Epidermal melanocyte (primary cell): ENCODE measurements at regions not wholly inside any gene's neighbourhood (a gene's known extent, or its start where the extent isn't known, plus 50 kb on each side); places are given as distances from the start of the nearest gene placed in this dataset.

ENCODE experiments used
- DNase-seq: peaks from one replicate; pipeline ENCODE4 v3.0.0; 2011; ENCODE audit warnings: low spot score; ENCODE audit not compliant: insufficient read length

DNA sequence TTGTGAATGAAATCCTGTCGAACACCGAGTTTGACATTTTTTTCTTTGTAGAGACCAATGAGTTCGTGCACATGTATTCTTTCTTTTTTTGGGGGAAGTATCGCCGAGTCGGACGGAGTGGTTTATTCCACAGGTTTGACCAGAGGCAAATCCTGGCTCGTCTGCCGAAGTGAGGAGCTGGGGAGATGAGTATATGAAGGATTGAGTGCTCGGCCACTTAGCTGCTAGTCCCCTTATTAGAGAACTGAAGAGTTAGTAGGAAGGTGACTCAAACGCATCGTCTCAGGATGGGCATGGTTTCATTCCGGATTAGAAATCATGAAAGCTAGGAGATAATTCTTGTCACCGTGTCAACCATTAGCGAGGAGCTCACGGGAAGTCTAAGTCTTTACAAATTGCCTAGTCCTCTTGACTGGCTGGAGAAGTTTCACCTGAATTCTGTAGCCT is 154.7 kb upstream of the GOLIM4 start:
- DNase-seq, result no peak

DNA sequence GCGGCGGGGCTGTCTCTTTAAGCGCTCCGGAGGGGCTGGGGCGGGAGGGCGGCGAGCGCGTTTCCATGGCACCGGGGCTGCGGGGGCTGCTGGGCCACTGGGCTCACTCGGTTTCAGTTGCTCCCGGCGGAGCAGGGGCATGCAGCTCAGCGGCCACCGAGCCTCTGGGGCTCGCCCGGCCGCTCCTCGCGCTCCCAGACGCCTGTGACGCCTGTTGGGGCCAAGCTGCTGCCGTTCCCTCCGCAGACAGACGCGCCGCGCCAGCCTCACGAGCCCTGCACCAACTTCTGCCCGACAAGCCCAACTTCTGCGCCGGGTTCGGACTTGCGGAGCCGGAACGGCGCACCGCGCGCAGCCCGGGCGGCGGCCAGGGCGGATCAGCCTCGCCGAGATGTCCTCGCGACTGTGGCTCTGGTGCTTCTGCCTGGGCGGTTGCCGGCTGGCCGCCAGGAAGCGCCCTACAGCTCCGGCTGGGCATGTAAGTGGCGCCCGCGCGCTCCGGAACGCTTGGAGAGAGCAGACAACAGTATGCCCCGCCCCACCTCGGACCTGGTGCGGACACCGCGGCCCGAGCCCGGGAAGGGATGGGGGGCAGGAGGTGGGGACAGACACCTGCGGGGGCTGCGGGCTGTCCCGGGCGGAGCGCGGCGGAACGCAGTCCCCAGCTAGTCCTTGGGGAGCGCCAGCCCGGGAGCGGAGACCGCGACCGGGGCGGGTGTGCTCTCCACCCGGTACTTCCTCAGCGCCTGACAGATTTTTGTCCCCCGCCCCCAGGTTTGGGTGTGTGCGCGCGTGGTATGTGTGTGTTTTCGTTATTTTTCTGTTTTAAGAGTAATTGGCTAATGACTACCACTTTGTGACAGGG is 154.1 kb upstream of the GOLIM4 start:
- peak; percentile 46 for DNase-seq

DNA sequence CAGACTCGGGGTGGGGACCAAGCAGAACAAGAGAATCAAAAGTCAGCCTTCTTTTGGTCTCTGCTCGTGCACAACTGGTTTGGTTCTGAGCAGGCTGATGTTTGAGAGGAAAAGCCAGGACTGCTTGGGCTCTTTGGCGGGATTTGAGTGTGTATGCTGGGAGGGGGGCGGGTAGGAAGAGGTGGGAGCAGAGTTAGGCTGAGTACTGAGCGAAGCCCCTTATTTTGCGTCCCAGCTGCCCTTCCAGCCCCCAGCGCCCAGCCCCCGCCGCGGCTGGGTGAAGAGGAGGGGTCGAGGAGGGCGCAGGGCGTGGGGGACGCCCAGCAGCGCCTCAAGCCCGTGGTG is 153.5 kb upstream of the GOLIM4 start:
- no peak for DNase-seq

DNA sequence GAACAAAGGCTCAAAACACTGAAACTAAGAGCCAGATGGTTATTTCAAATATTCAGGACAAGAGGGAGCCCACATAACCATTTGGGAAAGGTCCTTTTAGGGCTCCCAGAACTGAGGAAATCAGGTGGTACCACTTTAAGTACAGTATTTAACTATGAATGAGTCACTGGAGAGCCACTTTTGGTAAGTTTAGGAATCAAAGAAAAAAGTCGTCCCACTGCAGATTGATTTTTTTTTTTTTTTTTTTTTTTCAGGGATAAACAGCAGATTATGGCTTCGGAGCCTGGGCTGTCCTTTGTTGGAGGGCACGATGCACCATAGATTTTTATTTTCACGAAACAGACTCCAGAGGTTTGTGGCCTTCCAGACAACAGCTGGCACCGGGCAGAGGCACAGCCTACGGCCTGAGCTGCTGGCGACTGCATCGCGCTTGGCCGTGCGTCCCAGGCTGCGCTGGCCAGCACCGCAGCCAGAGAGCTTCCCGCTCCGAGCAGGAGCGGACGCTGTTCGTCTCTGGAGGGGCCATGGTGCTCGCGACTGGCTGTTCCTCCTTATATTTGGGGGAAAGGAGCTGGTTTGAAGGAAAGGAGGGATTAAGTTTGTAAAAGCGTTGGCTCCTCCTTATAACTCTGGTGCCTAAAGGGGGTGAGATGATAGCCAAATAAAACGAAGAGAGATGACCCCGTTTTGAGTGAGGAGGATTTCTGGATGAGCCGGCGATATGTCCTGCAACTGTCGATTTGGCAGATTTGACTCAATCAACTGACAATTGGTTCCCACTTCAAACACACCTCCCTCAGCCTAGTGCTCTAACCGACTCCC is 152.9 kb upstream of the GOLIM4 start:
- DNase-seq, result no peak

DNA sequence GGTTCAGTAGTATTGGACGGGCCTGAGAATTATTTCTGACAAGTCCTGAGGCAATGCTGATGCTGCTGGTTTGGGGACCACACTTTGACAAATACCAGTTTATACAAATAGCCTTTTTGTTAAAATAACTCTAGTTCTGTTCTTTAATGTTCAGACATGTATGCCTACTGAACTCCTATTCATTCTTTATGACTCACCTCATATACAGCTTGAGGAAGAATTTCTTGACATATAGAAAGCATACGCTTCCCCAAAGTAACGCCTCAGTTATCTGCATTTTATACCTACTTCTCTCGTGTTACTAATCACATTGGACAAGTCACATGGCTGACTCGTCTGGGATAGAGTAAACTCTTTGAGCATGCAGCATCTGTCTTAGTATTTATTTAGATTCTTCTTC is 145.4 kb upstream of the GOLIM4 start:
- no peak for DNase-seq

DNA sequence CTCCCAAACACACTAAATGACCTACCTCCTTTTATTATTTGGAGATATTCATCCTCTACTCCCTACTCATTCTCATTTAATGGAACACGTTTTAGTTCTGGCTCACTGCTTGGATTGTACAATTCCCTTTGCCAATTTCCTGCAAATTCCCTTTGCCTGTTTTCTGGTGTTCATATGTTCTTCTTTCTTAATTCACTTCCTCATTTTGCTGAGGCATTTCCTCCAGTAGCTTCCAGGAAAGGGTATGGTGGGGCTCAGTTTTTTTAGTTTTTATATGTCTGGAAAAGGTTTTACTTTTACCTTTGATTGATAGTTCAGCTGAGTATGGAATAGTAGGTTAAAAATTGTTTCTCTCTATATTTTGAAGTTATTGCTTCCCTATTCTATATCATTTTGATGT is 143.6 kb upstream of the GOLIM4 start:
- DNase-seq, result no peak

DNA sequence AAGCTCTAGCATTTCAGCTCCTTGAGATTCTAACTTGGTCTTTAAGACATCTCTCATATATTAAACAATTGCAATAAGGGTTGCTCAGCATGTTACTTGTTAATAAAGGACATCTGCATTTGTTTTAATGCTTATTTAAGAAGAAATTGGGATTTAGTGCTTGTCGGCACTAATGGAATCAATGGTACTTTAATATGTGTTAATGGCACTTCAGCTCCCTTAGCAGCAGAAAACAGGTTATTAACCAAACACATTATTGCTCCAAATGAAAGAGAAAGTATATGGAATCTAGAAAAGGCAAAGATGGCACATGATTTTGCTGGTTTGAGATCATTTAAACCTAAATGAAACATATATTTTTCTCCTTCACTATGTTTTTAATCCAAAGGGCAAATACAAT is 137.3 kb upstream of the GOLIM4 start:
- no peak for DNase-seq

DNA sequence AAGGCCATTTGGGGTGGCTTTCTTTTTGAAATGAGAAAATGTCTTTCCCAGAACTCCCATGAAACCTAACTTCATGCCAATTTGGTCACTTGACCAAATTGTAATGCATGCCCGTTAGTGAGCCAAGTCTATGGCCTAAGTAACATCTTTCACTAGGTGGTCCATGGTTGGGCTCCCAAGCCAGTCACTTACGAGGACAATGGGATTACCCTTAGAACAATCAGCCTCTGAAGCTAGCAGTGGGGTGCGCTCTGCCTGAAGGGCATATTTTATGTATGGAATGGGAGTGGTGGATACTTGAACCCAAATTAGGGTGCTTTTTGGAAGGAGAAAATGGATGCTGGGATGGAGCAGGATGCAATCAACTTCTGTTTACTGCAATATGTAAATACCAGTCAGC is 127.4 kb upstream of the GOLIM4 start:
- no peak for DNase-seq

DNA sequence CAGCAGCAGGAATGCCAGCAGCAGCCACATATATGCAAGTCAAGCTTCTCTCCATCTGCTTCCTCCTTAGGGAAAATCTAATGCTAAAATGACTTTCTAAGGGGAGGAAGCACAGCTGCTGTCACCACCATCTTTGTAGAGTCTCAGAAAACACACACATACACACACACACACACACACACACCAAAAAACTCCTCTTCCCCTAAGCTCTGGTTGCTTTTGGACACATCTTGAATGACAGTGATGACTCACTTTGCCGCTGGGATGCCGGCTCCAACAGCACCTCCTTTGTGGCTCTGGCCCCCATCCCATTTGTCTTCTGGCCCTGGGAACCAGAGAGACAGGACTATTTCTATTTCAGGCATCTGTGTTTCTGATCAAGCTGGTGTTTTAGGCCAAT is 124.8 kb upstream of the GOLIM4 start:
- no peak for DNase-seq

DNA sequence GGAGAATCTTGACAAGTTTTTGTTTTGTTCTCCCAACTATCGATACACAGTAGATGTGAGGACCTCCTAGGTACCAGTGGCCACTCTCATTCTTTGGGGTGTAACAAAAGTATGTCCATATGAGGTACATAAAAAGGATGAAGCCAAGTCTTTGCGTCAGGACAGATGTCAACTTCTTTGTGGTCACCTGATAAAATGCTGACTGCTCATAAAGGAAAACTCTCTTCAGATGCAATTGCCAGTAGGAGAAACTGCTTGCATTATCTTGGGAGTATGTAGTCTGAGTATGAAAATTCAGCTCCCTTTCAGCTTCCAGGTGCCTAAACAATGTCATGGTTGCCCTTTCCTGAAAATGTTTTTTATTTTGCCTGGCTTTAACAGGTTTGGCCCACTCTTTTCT is 123.8 kb upstream of the GOLIM4 start:
- DNase-seq, result no peak

DNA sequence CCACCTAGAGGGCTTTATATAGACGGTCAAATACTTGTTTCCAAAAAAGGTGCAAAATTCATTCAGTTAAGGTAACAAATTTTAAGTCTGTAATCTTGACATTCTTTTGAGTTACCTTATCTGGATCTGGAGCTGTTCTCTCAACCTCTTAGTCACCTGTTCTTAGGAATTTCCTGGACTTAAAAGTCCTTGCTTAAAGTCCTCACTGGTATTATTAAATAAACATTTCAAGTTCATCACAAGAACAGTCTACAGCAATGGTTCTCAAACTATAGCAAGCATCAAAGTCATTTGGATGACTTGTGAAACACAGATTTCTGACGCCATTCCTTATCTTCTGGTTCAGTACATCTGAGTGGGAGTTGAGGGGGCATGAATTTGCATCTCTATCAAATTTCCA is 122.9 kb upstream of the GOLIM4 start:
- no peak for DNase-seq

DNA sequence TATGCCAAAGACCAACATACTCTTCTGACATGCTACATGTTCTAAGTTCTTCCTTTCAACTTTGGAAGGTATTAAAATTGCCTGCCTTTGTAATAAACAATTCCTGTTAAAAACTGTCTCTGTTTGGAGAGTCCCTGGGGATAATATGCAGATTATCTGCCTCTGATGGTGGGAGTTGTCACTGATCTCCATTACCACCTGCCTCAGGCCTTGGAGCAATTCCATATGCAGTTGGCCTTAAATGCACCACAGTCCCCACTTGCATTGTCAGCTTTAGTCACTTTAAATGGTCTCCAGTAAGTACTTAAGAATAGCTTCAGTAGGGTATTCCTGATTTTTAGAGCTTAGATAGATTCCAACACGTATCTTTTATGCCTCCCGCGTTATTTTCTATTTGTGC is 121.1 kb upstream of the GOLIM4 start:
- DNase-seq, result no peak

DNA sequence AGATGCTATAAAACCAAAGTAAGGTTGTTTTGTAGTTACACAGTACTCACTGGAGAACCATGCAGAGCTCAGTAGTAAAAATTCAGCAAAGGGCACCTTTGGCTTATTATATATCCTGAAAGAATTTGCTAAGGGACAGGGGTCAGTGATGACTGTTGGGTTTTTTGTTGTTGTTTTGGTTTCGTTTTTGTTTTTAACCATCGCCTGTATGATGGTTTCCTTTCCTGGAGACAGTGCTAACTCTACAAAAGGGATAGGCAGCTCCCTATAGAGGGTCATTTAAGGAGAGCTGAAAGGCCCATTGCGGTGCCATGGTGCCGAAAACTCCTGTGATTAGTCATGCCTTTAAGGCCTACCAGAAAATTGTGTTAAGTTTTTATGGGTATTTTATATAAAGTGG is 118.2 kb upstream of the GOLIM4 start:
- no peak for DNase-seq

DNA sequence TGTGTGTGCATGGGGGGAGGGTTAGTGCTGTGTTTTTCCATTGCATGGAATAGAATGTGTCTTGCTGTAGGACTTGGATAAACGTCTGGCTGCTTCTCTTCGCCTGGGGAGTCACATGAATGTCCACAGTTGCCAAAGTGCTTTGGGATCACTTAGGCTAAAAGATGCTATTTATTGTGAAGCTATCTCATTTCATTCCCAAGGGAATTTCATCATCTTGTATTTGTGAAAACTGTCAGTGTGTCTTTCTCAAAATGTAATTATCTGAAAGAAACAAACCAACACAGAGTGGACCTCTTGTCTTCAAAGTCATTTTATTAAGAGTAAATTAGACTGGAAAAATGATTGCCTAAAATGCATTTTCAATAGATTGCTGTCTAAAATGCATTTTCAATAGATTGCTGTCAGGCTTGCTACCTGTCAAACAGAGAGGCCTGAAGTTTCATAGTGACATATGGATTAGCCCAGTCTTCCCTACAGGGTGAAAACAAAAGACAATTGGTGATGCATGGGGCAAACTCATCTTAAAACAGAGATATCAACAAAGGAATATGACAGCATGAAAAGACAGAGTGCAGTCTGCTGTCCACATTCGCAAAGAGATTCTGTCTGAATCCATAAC is 117.1 kb upstream of the GOLIM4 start:
- no peak for DNase-seq

DNA sequence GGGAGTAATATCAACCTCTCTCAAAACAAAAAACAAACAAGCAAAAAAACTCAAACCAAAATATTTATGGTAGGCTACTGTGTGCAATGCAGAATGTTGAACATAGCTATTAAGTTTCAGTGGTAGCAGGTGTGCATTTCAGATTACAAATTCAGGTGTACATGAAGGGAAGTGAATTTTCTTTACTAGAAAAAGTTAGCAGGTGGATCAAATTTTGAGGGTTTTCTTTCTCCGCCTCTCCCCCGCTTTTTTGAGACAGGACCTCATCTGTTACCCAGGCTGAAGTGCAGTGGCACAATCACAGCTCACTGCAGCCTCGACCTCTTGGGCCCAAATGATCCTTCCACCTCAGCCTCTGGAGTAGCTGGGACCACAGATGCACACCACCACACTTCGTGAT is 109.7 kb upstream of the GOLIM4 start:
- no peak for DNase-seq

DNA sequence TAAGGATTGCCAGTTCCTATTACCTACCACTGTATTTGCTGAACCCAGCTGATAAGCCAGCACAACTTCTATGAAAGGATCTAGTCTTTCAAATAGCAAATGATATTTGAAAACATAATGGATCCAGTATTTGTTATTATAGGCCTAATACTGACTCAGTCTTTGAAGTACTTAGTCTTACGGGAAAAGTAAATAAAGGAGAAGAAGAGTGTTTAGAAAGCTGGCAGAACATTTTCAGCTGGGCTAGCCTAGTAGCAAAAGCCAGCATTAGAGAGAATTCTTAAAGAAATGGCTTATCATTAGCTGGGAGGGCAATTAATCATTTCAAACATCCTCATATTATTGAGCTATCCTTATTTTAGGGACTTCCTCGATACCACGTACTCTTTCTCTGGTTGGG is 101.4 kb upstream of the GOLIM4 start:
- DNase-seq, result no peak

DNA sequence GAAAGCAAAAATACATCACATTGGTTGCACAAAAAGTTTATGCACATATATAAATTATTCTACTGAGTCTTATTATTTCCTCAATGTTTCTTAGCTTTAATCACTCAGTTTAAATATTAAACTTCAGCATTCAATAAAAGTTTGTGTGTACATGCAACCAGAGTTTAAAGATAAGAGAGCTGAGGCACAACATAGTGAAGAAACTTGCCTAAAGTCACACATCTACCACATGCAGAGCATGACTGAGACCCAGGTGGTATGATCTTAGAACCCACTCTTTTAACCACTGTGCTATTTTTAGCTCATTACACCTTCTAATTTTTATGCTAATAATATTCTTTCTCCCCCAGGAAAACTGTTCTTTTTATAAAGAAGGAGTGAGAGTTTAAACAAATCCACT is 96.1 kb upstream of the GOLIM4 start:
- DNase-seq, result no peak

DNA sequence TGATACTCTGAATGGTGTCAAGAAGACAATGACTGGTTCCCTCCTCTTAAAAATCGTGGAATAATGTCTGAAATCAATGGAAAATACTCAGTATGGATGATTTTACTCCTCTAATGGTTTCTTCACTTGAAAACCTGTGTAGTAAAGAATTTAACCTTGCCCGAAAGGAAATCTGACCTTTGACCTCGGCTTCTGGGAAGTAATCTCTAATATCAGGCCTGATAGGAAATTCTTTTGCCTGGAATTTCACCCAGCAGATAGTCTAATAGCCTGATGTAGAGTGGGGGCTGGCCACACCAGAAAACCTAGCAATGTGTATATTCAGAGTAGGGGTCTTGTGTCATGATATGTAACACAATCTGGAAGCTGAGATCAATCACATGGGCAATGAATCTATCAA is 91.5 kb upstream of the GOLIM4 start:
- DNase-seq, result no peak

DNA sequence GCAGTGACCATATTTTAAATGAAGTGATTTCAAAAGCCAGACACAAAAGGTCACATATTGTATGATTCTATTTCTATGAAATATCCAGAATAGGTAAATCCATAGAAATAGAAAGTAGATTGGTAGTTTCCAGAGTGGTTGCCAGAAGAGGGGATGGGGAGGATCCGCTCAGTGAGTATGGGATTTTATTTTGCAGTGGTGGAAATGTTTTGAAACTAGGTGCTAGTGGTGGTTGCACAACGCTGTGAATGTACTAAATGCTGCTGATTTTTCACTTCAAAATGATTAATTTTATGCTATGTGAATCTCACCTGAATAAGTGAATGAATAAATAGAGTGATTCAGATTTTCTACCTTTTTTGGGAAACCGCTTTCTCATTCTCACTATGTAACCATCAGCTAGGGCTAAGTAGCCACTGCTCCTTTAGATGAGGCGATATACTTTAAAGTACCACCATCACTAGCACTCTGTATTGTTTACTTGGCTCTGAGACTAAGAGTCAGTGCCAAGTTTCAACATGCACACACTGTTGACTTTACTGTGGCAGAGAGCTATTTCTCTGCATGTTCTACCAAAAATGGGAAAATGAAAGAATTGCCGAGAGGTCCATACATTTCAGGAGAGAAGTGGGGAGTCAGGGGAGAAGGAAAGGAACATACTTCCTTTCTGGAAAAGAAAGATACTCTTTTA is 90.7 kb upstream of the GOLIM4 start:
- no peak for DNase-seq

DNA sequence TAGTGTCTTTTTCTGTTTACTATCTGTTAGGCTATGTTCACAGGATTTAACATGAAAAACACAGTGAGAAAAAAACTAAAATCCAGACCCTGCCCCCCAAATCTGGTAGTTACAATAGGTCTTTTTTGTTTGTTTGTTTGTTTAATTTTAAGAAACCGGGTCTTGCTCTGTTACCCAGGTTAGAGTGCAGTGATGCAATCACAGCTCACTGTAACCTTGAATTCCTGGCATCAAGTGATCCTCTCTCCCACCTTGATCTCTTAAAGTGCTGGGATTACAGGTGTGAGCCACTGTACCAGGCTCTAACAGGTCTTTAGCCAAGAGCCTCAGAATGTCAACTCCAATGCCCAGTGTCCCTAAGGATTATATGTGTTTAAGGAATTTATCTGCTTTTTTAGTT is 88.0 kb upstream of the GOLIM4 start:
- DNase-seq, result no peak

DNA sequence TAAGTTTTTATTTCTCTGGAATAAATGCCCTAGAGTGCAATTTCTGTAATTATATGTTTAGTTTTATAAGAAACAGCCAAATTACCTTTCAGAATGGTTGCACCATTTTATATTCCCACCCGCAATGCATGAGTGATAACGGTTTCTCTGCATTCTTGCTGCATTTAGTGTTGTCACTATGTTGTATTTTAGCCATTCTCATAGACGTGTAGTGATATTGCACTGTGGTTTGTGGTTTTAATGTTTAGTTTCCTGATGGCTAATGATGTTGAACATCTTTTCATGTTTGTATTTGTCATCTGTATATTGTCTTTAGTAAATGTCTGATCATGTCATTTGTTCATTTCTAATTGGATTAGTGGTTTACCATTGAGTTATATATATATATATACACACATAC is 73.0 kb upstream of the GOLIM4 start:
- DNase-seq, result no peak
